ENCODE measurements at regions not wholly inside any gene's neighbourhood (a gene's known extent, or its start where the extent isn't known, plus 50 kb on each side); places are given as distances from the start of the nearest gene placed in this dataset.

GRCh38 chr22:49180683-49181024 lies 647.0 kb downstream of the BRD1 start:
- DNase-seq (ENCODE audit: low spot score) (no peak), ATAC-seq (ENCODE audit: low FRiP score) (no peak)
- TF ChIP-seq CTCF (IDR thresholded peaks at IDR 0.05), result no peak

- TF ChIP-seq CTCF (IDR thresholded peaks at IDR 0.05), result no peak
- no peak for ATAC-seq (ENCODE audit: low FRiP score)
- no peak for DNase-seq (ENCODE audit: low spot score)
These were observed 647.6 kb downstream of the BRD1 start for GRCh38 chr22:49179886-49180682.

GRCh38 chr22:49179175-49179574 lies 648.5 kb downstream of the BRD1 start:
- TF ChIP-seq CTCF (IDR thresholded peaks at IDR 0.05), result no peak
- ATAC-seq (ENCODE audit: low FRiP score) (no peak), DNase-seq (ENCODE audit: low spot score) (no peak)

GRCh38 chr22:49178246-49179005 lies 649.2 kb downstream of the BRD1 start:
- TF ChIP-seq CTCF (IDR thresholded peaks at IDR 0.05), result no peak
- ATAC-seq (ENCODE audit: low FRiP score) (no peak), DNase-seq (ENCODE audit: low spot score) (no peak)

GRCh38 chr22:49177666-49178065 lies 650.0 kb downstream of the BRD1 start:
- ATAC-seq (ENCODE audit: low FRiP score), result no peak
- no peak for TF ChIP-seq CTCF (IDR thresholded peaks at IDR 0.05)
- DNase-seq (ENCODE audit: low spot score), result no peak

- no peak for TF ChIP-seq CTCF (IDR thresholded peaks at IDR 0.05)
- DNase-seq (ENCODE audit: low spot score), result no peak
These were observed 650.7 kb downstream of the BRD1 start for GRCh38 chr22:49176956-49177355.

GRCh38 chr22:49170053-49170452 lies 657.6 kb downstream of the BRD1 start:
- ATAC-seq (ENCODE audit: low FRiP score) (no peak), DNase-seq (ENCODE audit: low spot score) (no peak)
- no peak for TF ChIP-seq CTCF (IDR thresholded peaks at IDR 0.05)

More at GRCh38 chr22:49176956-49177355, 650.7 kb downstream of the BRD1 start:
- no peak for ATAC-seq (ENCODE audit: low FRiP score)

Measured in omental fat pad (tissue), 3 donors.